Mesendoderm (in vitro differentiated cells): ENCODE measurements at regions not wholly inside any gene's neighbourhood (a gene's known extent, or its start where the extent isn't known, plus 50 kb on each side); places are given as distances from the start of the nearest gene placed in this dataset.
"Not testable (repeated sequence)": the region's sequence is repeated elsewhere in the genome, so short reads cannot be mapped to it uniquely, and the experiment has no call there.

ENCODE experiments used
- DNase-seq: peaks from one replicate; pipeline ENCODE4 v3.0.0; 2013
- H2AK5ac ChIP-seq: 2 replicates; pipeline ENCODE4 v1.6.1; 2013; ENCODE audit warnings: low read length, inconsistent platforms
- H2BK120ac ChIP-seq: 2 replicates; pipeline ENCODE4 v1.6.1; 2013; ENCODE audit warnings: low read depth, mild to moderate bottlenecking, low read length, moderate library complexity, mixed read lengths
- H2BK15ac ChIP-seq: replicated peaks from 2 replicates; pipeline ENCODE4 v1.6.1; 2013; ENCODE audit warnings: low read depth, mild to moderate bottlenecking, moderate library complexity
- H2BK5ac ChIP-seq: 2 replicates; pipeline ENCODE4 v1.6.1; 2013; ENCODE audit warnings: low read length, inconsistent platforms
- H3K18ac ChIP-seq: 2 replicates; pipeline ENCODE4 v1.6.1; 2013; ENCODE audit warnings: mild to moderate bottlenecking, low read length, mixed read lengths
- H3K23ac ChIP-seq: one replicate; pipeline ENCODE4 v1.6.1; 2013; ENCODE audit warnings: low read length
- H3K27ac ChIP-seq: 2 replicates; pipeline ENCODE4 v1.5.1; 2013; ENCODE audit warnings: low read depth, mild to moderate bottlenecking, inconsistent platforms, low read length, moderate library complexity
- H3K27me3 ChIP-seq: 2 replicates; pipeline ENCODE4 v1.6.1; 2013; ENCODE audit warnings: low read length, control low read depth, mild to moderate bottlenecking, inconsistent platforms; ENCODE audit not compliant: insufficient read depth, poor library complexity
- H3K36me3 ChIP-seq: 2 replicates; pipeline ENCODE4 v1.6.1; 2013; ENCODE audit warnings: low read length, inconsistent platforms; ENCODE audit not compliant: control insufficient read depth, insufficient read depth
- H3K4ac ChIP-seq: one replicate; pipeline ENCODE4 v1.6.1; 2013; ENCODE audit warnings: low read depth, mild to moderate bottlenecking, low read length, moderate library complexity
- H3K4me1 ChIP-seq: 2 replicates; pipeline ENCODE4 v1.6.1; 2013; ENCODE audit warnings: low read depth, low read length, inconsistent platforms; ENCODE audit not compliant: control insufficient read depth
- H3K4me2 ChIP-seq: 2 replicates; pipeline ENCODE4 v1.6.1; 2013; ENCODE audit warnings: low read length
- H3K4me3 ChIP-seq: 2 replicates; pipeline ENCODE4 v1.5.1; 2013; ENCODE audit warnings: mild to moderate bottlenecking, low read length
- H3K56ac ChIP-seq: one replicate; pipeline ENCODE4 v1.6.1; 2013; ENCODE audit warnings: low read length
- H3K79me1 ChIP-seq: 2 replicates; pipeline ENCODE4 v1.6.1; 2013; ENCODE audit warnings: low read length, inconsistent platforms
- H3K79me2 ChIP-seq: 2 replicates; pipeline ENCODE4 v1.6.1; 2013; ENCODE audit warnings: mild to moderate bottlenecking, low read length; ENCODE audit not compliant: control insufficient read depth, insufficient read depth
- H3K9ac ChIP-seq: 2 replicates; pipeline ENCODE4 v1.6.1; 2013; ENCODE audit warnings: low read length, inconsistent platforms
- H4K5ac ChIP-seq: one replicate; pipeline ENCODE4 v1.6.1; 2013; ENCODE audit warnings: low read length
- H4K8ac ChIP-seq: one replicate; pipeline ENCODE4 v1.6.1; 2013; ENCODE audit warnings: low read depth, mild to moderate bottlenecking, control low read depth, low read length, moderate library complexity
- WGBS: extraction: QIAGEN DNeasy Blood & Tissue Kit; methylation state at CpG from one replicate; pipeline ENCODE4 v1.1.7; 2013; ENCODE audit warnings: low lambda C conversion rate, missing lambda C conversion rate; ENCODE audit not compliant: insufficient coverage; ENCODE audit errors: extremely low coverage; 5-methylcytosine and 5-hydroxymethylcytosine counted together

GRCh38 chr4:30073011-30073710 lies 647.0 kb upstream of the PCDH7 start:
- Histone ChIP-seq H3K4me3 (no peak overlapping the region), H3K4me2 (no peak overlapping the region), H3K27ac (no peak overlapping the region), H3K79me1 (no peaks in the 10 kb centered on the region), H2BK15ac (no peak overlapping the region), H3K56ac (no peak overlapping the region), H3K9ac (no peak overlapping the region), H2BK5ac (no peak overlapping the region), H3K4me1 (no peaks in the 10 kb centered on the region), H3K36me3 (no peaks in the 10 kb centered on the region), H3K4ac (no peak overlapping the region), H3K18ac (no peak overlapping the region), H2BK120ac (no peak overlapping the region), H4K8ac (no peak overlapping the region), H4K5ac (no peak overlapping the region), H3K79me2 (no peaks in the 10 kb centered on the region), H3K27me3 (no peaks in the 10 kb centered on the region), H2AK5ac (no peak overlapping the region), H3K23ac (no peak overlapping the region)
- DNase-seq = no peak
- WGBS = no CpG with 5 or more reads among the region's 3 CpGs

- not testable (repeated sequence) for H3K36me3 ChIP-seq, H3K79me2 ChIP-seq, H2BK120ac ChIP-seq, H3K4me3 ChIP-seq, H4K8ac ChIP-seq, H2BK15ac ChIP-seq, H3K4ac ChIP-seq, H3K18ac ChIP-seq, DNase-seq, H3K4me1 ChIP-seq, H3K27ac ChIP-seq, H4K5ac ChIP-seq, H3K56ac ChIP-seq, H3K27me3 ChIP-seq, H3K4me2 ChIP-seq, H2AK5ac ChIP-seq, H3K23ac ChIP-seq, H2BK5ac ChIP-seq, H3K9ac ChIP-seq, H3K79me1 ChIP-seq
- WGBS = no CpG with 5 or more reads among the region's 37 CpGs
Measured at GRCh38 chr4:30092420-30093128, 627.6 kb upstream of the PCDH7 start.

- Histone ChIP-seq H3K23ac (no peak overlapping the region), H2BK15ac (no peak overlapping the region), H3K18ac (no peak overlapping the region), H3K4ac (no peak overlapping the region), H3K4me2 (no peak overlapping the region), H3K79me2 (no peaks in the 10 kb centered on the region), H3K9ac (no peak overlapping the region), H3K27me3 (no peaks in the 10 kb centered on the region), H3K36me3 (no peaks in the 10 kb centered on the region), H3K4me3 (no peak overlapping the region), H4K5ac (no peak overlapping the region), H3K27ac (no peak overlapping the region), H2AK5ac (no peak overlapping the region), H2BK120ac (no peak overlapping the region), H3K79me1 (no peaks in the 10 kb centered on the region), H3K4me1 (no peaks in the 10 kb centered on the region), H2BK5ac (no peak overlapping the region), H3K56ac (no peak overlapping the region), H4K8ac (no peak overlapping the region)
- no peak for DNase-seq
- WGBS = no CpG with 5 or more reads among the region's 1 CpG
Measured at GRCh38 chr4:30094887-30095286, 625.3 kb upstream of the PCDH7 start.

GRCh38 chr4:30103455-30103854 lies 616.7 kb upstream of the PCDH7 start:
- Histone ChIP-seq H3K18ac (no peak overlapping the region), H3K36me3 (no peaks in the 10 kb centered on the region), H3K27ac (no peak overlapping the region), H3K4ac (no peak overlapping the region), H2BK15ac (no peak overlapping the region), H3K79me2 (no peaks in the 10 kb centered on the region), H3K4me1 (no peaks in the 10 kb centered on the region), H3K4me2 (no peak overlapping the region), H2BK120ac (no peak overlapping the region), H3K9ac (no peak overlapping the region), H3K4me3 (no peak overlapping the region), H3K56ac (no peak overlapping the region), H3K23ac (no peak overlapping the region), H3K79me1 (no peaks in the 10 kb centered on the region), H4K5ac (no peak overlapping the region), H4K8ac (no peak overlapping the region), H2BK5ac (no peak overlapping the region), H2AK5ac (no peak overlapping the region), H3K27me3 (no peaks in the 10 kb centered on the region)
- no peak for DNase-seq

GRCh38 chr4:30116401-30116800 lies 603.8 kb upstream of the PCDH7 start:
- Histone ChIP-seq H3K27ac (no peak overlapping the region), H2BK120ac (no peak overlapping the region), H3K4ac (no peak overlapping the region), H3K56ac (no peak overlapping the region), H3K4me2 (no peak overlapping the region), H4K8ac (no peak overlapping the region), H2AK5ac (no peak overlapping the region), H3K23ac (no peak overlapping the region), H3K79me1 (no peaks in the 10 kb centered on the region), H2BK5ac (no peak overlapping the region), H3K9ac (no peak overlapping the region), H3K79me2 (no peaks in the 10 kb centered on the region), H3K18ac (no peak overlapping the region), H3K4me1 (no peaks in the 10 kb centered on the region), H2BK15ac (no peak overlapping the region), H3K36me3 (no peaks in the 10 kb centered on the region), H3K4me3 (no peak overlapping the region), H3K27me3 (no peaks in the 10 kb centered on the region), H4K5ac (no peak overlapping the region)
- WGBS = no CpG with 5 or more reads among the region's 4 CpGs
- DNase-seq = no peak

GRCh38 chr4:30117433-30117832 lies 602.7 kb upstream of the PCDH7 start:
- Histone ChIP-seq H3K4me2 (no peak overlapping the region), H2BK120ac (no peak overlapping the region), H3K36me3 (no peaks in the 10 kb centered on the region), H2AK5ac (no peak overlapping the region), H4K5ac (no peak overlapping the region), H3K27ac (no peak overlapping the region), H3K9ac (no peak overlapping the region), H4K8ac (no peak overlapping the region), H3K4me1 (no peaks in the 10 kb centered on the region), H2BK15ac (no peak overlapping the region), H3K18ac (no peak overlapping the region), H3K4ac (no peak overlapping the region), H2BK5ac (no peak overlapping the region), H3K79me2 (no peaks in the 10 kb centered on the region), H3K23ac (no peak overlapping the region), H3K79me1 (no peaks in the 10 kb centered on the region), H3K27me3 (no peaks in the 10 kb centered on the region), H3K56ac (no peak overlapping the region), H3K4me3 (no peak overlapping the region)
- WGBS = no CpG with 5 or more reads among the region's 3 CpGs
- DNase-seq = no peak
